ENCODE measurements at regions not wholly inside any gene's neighbourhood (a gene's known extent, or its start where the extent isn't known, plus 50 kb on each side); places are given as distances from the start of the nearest gene placed in this dataset.

GRCh38 chr15:35288580-35288979 is 203.5 kb upstream of the NANOGP8 start:
- TF ChIP-seq POLR2A (IDR thresholded peaks at IDR 0.05; ENCODE audit: low read length) (no peak), NPAS2 (CRISPR knock-in tag; IDR thresholded peaks at IDR 0.05; ENCODE audit: borderline replicate concordance) (no peak), RAD21 (conservative IDR thresholded peaks at IDR 0.05 in 1 of 2, IDR thresholded peaks at IDR 0.05 in 1 of 2) (no peak), CTCF (IDR thresholded peaks at IDR 0.05) (no peak), NR3C1 (IDR thresholded peaks at IDR 0.05) (no peak), JUN (IDR thresholded peaks at IDR 0.05) (no peak), FOSL2 (IDR thresholded peaks at IDR 0.05) (no peak), FOSL2 (CRISPR knock-in tag; IDR thresholded peaks at IDR 0.05) (no peak), MAX (IDR thresholded peaks at IDR 0.05) (no peak), ZFP36 (IDR thresholded peaks at IDR 0.05; ENCODE audit: borderline replicate concordance, partially characterized antibody) (no peak), BHLHE40 (IDR thresholded peaks at IDR 0.05; ENCODE audit: low read depth, low read length) (no peak), HOXB5 (CRISPR knock-in tag; IDR thresholded peaks at IDR 0.05) (no peak), SREBF2 (IDR thresholded peaks at IDR 0.05) (no peak), MAFK (IDR thresholded peaks at IDR 0.05; ENCODE audit: partially characterized antibody) (no peak)
